GM19467 (cell line): ENCODE measurements at regions not wholly inside any gene's neighbourhood (a gene's known extent, or its start where the extent isn't known, plus 50 kb on each side); places are given as distances from the start of the nearest gene placed in this dataset.

Experiments
- ATAC-seq: cut with Tn5 transposase; IDR thresholded peaks from one replicate; pipeline ENCODE4 v1.9.1; 2021; ENCODE audit warnings: mild to moderate bottlenecking, moderate library complexity; ENCODE audit not compliant: unreplicated experiment

DNA sequence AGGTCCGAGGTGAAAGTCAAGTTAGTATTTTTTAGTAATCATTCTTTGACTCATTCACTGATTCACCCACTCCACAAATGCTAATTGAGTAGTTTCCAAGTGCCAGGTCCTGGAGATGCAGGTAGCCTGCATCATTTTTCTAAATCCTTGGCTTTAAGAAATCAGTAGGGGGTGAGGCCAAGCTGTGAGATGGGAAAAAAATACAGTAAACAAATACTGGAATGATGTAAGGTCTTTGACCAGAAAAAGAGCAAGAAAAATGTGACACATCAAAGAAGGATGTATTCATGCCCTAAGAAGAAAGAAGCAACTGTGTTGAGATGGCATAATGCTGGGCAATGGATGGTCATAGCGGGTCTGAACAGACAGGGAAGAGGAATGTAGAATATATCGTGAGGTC is 1386.6 kb downstream of the PCDH7 start:
- no peak for ATAC-seq

DNA sequence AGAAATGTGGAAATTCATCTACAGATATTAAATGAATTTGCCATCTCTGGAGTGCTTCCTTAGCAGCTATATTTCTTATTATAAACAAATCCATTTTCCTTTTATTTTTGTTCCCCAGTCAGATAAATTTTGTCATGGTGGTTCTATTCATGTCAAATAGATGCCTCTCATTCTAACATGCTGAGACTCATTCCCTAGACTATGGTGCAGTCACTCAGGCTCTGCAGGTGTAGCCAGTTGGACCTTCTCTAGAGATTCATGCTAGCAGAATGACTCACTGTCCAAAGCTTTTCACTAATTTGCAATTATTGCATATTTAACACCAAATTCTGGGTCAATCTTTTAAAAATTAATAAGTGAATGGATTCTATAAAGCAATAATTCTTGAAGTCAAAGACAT is 1392.7 kb downstream of the PCDH7 start:
- ATAC-seq, result no peak

DNA sequence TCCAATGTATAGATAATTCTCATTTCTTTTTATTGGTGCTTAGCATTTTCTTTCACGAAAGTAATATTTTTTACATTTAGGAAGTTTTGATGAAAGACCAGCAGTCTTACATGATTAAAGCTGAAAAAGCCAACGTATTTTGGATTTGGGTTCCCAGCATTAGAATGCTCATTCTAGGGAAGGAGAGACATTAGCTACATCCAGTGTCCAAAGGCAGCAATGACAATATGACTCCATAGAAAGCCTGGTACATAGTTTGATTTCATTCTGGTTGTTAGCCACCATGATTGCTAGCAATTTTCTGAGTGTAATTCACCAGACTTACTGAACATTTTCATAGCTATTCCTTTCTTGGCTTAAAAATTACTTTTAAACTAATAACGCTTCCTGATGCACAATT is 1397.5 kb downstream of the PCDH7 start:
- ATAC-seq, result no peak

DNA sequence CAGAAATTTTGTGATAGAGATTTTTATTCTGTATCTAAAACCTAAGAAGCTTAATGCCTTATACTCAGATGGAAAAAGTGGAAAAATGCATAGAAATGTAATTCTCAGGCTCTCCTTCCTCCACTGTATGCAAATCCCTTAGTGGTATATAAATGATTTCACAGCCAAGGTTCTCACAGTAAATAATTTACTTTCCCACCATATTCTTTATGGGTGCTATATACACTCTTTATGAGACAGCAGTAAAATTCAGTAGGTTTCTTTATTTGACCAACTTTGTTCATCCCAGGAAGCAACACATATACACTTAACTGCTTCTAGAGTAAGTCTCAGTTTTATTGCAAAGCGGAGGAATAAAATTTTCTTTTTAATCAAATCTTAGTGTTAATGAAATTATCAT is 1399.7 kb downstream of the PCDH7 start:
- no peak for ATAC-seq

DNA sequence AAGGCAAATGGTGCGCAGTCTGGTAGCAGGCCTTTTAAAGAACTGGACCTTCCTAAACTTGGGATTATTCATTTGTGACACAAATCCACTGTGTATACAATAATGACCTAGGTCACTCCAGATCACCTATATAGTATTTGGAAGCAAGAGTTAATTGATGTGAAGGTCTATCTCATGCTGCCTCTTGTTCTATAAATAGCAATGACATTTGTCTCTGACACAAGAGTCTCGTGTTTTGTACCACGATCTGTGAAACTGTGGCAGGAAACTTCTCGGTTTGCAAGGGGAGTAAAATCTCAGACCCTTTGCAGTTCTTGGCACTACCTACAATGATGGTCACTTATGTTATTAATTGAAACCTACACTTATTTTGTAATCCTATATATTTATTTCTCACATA is 1408.4 kb downstream of the PCDH7 start:
- no peak for ATAC-seq

DNA sequence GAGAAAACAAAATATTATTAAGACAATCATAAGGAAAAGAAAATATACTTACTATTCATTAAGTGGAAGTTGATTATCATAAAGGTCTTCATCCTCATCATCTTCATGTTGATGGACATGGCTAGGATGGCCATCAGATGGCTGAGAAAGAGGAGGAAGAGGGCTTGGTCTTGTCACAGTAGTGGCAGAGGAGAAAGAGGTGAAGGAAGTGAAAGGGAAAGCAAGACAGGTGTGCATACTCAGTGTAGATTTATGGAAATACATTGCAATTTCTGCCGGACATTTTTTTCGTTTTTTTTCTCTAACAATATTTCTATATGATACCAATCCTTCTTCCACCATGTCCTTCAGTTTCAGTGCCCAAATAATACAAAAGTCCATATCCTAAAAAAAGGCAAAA is 1409.8 kb downstream of the PCDH7 start:
- no peak for ATAC-seq

DNA sequence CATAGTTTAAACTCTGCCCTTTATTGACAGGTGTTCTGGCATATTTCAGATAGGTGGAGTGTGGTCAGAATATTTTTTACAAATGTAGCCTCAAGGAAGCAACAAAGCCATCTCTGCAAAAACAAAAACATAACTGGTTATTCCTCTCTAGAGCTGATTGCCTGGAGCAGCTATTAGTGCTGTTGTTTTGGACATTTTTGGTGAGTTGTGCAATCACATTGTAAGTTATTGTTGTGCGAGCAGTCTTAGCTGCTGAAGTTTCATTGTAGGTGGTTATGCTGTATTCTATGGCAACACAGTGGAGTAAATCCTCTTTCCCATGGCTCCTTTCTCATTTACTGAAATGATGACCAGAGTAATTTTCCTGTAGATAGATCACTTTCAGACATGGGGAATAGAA is 1413.0 kb downstream of the PCDH7 start:
- no peak for ATAC-seq

DNA sequence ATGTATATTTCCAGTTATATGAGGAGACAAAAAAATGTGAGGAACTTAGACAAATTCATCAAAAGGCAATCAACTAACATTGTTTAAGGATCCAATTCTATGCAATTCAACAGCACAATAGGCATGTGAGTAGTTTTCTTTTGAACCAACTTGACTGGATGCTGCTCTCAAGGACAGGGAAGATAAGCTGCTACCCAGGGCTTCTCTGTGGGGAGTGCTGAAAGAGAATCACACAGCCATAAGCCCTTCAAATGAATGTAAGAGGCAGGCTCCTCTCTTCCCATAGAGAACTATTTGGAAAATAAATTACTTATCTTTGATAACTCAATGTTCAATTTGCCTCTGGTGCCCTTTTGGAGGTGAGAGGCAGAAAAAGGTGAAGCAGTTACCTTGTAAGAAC is 1413.6 kb downstream of the PCDH7 start:
- ATAC-seq, result no peak

DNA sequence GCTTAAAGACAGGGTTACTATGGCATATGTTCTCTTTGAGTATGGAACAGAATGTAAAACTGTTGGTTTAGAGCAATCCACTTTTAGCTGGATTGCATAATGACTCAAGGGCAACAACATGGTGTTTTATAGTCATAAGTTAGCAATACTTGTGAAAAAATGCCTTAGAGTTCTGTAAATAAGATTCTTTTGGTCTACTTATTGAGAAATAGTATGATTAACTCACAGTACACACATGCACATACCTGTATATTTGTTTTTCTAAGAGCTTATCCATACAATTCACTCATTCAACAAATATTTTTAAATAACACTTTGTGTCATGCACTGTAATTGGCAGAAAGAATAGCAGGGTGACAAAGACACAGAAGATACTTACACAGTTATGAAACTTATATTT is 1415.5 kb downstream of the PCDH7 start:
- no peak for ATAC-seq

DNA sequence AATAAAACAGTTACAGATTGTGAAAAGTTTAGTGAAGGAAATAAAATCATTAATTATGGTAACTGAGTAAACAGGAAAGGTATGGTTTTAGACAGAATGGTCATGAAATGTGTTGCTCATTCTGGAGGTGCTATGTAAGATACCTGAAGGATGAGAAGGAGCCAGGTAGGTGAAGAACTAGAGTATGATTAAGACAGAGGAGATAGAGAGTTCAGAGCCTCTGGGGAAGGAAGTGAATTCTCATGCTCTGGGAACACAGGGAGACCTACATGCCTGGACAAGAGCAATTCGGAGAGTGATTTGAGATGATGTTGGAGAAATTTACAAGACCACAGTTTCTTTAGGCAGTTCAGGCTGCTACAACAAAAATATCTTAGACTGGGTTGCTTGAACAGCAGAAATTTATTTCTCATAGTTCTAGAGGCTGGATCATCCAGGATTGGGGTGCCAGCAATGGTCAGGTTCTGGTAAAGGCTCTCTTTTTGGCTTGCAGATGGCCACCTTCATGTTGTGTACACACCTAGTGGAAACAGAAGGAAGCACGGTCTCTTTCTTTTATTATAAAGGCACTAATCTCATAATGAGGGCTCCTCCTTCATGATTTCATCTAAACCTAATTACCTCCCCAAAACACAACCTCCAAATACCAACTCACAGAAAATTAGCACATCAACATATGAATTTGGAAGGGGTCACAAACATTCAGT is 1416.1 kb downstream of the PCDH7 start:
- ATAC-seq, result no peak

DNA sequence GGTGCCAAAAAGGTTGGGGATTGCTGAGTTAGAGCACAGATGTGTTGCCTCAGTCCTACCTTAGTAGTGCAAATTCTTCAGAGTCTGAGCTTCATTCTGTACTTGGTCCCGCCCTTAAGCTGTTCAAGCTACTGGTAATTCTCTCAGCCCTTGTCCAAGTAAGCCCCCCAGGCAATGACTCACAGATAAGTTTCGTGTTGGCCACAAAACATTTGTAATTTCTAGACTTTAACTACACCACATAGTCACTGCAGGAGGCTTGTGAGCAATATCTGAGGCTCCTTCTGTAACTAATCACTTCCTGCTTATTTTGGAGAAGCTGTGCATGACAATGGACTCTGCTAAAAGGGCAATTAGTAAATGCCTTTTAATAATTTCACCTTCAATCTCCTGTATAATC is 1420.5 kb downstream of the PCDH7 start:
- no peak for ATAC-seq

DNA sequence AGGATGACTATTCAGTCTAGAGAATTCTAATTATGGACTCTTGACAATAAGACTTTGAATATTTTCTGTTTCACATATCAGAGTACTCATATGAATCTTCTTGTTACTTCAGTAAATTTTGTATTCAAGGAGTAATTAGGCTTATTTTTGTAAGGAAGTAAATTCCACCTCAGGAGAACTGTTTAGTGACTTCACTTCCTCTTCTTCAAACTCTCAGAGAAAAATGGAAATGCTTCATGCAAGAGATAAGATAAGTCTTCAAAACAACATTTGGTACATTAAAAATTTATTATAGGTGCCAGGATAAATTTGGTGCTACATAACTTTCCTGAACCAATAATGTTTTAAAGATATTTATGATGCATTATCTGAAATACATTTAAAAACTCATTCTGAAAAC is 1421.9 kb downstream of the PCDH7 start:
- no peak for ATAC-seq

DNA sequence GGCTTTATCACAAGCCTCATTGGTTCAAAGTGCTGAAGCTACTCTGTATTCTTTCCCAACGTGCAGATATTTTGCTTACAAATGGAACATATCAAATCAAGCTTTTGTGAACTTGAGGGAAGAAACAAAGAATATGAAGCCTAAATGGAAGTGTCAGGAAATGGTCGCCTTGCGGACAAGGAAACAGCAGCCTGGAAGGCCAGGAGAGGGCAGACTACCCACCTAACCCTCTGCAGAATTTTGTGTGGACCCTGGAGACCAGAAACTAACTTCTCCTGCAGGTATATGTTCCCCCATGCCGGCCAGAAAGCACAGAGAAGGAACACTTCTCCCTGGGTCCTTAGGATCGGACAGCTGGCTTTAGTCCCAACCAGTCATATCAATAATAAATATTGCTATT is 1425.8 kb downstream of the PCDH7 start:
- ATAC-seq, result no peak

DNA sequence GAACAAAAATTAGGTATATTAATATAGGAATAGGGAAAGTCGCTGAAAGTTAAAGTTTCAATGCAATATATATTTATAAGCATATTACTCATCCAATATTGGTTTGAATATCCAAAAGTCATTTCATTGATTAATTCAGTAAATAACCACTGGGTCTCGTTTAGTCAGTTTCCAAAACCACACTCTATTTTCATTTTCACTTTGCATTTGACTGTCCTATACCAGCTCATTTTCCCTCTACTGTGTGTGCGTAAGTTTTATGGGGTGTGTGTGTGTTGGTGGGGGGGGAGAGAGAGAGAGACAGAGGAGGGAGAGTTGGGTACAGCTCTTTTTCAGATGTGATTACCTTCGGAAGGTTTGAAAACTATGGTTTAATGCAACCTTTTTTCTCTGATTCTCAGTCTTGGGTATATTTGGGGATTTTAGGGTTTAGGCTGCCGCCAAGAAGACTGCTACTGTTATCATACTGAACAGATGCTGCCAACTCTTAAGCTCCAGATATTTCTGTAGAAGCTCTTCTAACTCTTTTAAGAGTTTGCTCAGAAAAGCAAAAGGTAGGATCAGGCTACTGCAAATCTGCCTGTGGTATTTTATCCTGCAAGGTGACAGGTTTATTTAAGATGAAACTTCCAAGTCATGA is 1427.4 kb downstream of the PCDH7 start:
- ATAC-seq, result no peak

DNA sequence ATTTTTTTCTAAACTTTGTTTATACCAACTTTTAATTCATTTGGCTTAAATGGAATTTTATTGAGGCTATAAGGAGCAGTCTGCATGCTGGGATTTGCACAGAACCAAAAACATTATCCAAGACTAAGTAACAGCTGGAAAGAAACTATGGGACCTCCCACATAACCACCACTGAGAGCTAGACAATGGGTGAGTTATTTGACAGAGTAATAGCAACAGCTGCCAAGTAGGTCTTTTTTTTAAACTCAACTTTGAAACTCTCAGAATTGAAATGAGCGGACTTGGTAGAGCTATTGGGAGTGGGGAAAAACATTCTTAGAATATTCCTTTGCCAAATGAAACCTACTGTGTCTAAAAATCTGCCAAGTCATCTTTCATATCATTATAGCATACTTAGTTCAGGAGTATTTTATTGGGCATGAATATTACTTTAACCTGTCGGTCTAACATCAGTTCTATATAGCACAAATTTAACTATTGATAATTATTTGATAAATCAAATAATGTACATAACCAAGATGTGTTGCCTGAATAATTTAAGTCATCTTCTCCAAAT is 1428.0 kb downstream of the PCDH7 start:
- no peak for ATAC-seq

DNA sequence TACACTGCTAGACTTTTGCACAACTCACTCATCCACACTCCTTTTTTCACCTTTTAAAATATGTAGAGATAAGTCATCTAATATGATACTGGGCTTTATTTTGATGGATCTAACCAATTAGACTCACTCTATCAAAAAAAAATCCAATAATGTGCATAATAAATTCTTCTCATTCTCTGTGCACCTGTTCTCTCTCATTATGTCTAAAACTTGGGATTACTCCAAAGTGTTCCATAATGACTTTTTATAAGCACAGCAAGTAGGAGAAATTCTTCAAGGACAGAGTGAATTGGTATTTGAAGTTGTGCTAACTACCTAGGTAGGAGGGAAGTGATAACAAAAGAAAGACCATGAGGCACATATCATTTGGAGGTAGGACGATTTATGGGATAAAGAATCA is 1438.8 kb downstream of the PCDH7 start:
- no peak for ATAC-seq

DNA sequence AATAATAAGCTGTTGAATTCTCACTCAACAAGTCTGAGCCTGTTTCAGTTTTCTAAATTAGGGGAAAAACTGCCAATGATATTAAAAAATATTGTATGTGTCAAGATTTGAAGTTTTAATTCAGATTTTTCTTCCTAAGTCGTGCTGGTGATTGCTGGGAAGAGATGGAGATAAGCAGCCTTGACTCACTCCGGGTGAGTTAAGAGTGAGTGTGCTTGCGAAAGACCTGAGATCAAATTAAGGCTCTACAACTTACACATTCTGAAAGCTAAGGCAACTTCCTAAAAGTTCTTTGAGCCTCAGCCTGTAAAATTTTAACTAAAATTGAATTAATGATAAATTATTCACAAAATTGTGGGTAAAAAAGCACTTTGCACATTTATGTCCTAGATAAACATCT is 1441.2 kb downstream of the PCDH7 start:
- no peak for ATAC-seq

DNA sequence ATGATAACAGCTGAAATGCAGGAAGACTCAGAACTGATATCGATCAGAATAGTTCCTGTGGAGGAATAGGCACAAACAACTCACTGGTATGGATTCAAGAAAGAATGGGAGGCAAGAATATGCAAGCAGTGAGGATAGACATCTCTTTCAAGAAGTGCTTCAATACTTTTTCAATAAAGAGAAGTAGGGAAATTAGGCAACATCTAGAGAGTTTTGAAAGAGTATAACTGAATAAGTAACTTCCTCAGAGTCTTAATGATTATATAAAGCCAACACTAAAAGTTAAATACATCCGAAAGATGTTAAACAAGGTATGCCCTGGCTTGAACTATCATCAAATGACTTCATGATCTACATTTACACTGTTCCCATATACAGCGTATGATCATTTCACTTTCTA is 1443.0 kb downstream of the PCDH7 start:
- no peak for ATAC-seq

DNA sequence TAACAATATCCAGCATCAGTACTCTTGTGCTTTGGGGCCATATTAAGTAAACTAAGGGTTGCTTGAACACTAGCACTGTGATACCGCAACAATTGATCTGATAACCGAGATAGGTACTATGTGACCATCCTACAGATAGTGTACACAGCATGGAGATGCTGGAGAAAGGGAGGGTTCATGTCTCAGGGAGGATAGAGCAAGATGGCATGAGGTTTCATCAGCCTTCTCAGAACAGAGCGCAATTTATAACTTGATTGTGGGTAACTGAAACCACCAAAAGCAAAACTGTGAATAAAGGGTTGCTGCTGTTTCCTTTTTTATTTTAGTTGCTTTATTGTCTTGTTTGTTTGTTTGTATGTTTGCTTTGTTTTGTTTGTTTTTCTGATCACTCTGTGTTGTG is 1449.7 kb downstream of the PCDH7 start:
- no peak for ATAC-seq

DNA sequence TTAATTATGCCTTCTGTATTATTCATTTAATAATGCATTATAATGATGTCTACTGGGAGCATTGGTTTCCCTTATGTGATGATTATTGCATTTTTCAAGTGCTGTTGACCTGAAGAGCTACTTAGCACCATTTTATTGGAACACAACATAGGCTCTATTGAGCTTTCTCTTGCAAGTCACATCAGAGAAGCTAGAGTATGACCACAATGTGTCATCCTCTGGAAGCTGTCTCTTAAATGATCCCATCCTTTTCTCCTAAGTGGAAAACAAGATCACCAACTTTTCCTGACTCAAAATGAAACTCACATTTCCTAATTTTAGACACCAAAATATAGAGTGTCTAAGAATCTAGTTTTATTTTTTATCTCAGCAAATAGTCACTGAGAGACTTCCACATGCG is 1451.9 kb downstream of the PCDH7 start:
- no peak for ATAC-seq

DNA sequence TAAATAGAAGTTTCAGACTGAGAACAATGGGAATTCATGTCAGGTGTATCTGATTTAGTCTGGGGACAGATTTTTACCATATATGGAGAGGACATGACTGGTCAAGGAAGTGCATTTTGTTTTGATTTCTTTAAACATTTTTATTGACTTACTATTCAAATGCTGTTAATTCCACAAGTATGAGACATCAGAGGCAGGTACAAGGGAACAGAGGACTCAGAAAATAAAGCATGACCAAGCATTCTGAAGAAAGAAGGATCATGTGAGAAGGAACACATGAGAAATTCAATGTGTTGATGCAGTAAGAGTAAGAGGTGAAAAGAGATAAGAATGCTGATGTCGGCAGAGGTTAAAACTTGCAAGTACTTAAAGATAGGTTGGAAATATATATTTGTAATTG is 1452.6 kb downstream of the PCDH7 start:
- no peak for ATAC-seq

DNA sequence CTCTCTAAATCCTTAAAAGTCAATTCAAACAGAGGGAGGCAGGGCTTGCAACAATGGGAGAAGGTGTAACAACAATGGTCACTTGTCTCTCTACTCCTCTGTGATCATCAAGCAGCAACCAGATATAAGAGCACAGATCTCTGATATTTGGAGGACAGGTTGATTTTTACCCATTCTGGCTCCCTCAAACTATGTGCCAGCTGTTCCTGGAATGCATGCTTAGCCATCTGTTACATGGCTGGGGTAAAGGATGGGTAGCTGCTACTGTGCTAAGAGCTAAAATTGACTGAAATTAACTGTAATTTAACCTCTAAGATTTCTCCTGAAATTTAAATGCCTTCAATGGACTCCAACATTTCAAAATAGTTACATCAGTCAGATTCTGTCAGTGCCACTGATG is 1459.9 kb downstream of the PCDH7 start:
- no peak for ATAC-seq

DNA sequence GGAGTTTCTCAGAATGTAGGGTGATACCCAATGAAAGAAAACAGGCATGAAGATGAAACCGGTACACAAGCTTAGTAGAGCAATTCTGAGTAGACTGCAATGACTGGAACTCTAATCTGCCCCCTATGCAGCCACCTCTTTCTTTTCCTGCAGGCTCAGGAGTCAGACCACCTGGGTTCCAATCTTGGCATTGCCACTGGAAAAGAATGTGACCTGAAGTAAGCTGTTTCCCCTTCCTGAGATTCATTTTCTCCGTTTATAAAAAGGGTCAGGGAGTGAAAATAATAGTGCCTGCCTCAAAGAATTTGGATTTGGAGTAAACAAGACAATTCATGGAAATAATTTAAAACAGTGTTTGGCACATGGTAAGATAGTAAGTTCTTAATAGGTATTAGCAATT is 1464.0 kb downstream of the PCDH7 start:
- no peak for ATAC-seq
